K562 (cell line): ENCODE measurements at regions not wholly inside any gene's neighbourhood (a gene's known extent, or its start where the extent isn't known, plus 50 kb on each side); places are given as distances from the start of the nearest gene placed in this dataset.
A peak's percentile ranks its signal among the peaks of the same experiment; 100 is the strongest.

Experiments used
- ARID4B ChIP-seq: sonication (generic); formaldehyde crosslinking; IDR thresholded peaks from 2 replicates; pipeline ENCODE4 v1.8.0; 2022; ENCODE audit warnings: mild to moderate bottlenecking, missing genetic modification reagents
- ASH1L ChIP-seq: fragments of 450-650 bp; IDR thresholded peaks from 2 replicates; pipeline ENCODE4 v1.6.1; 2018; ENCODE audit warnings: borderline replicate concordance, mild to moderate bottlenecking, low read depth; ENCODE audit not compliant: partially characterized antibody
- BHLHE40 ChIP-seq: IDR thresholded peaks from 2 replicates; pipeline ENCODE4 v1.6.1; 2011; ENCODE audit warnings: low read length, improper control_type of control experiment
- CHD4 ChIP-seq: fragments of 200-600 bp; sonication (generic); IDR thresholded peaks from 3 replicates; pipeline ENCODE4 v1.6.1; 2012; ENCODE audit warnings: low read depth, mild to moderate bottlenecking, mixed read lengths, low read length, inconsistent platforms; ENCODE audit not compliant: insufficient read depth, insufficient replicate concordance, poor library complexity, severe bottlenecking
- CREB1 ChIP-seq, 2 experiments: sonication (generic) in 1 of 2; formaldehyde crosslinking in 1 of 2; IDR thresholded peaks; 2 replicates each; pipeline versions ENCODE4 v1.6.1 to v1.8.0; 2012 to 2022; ENCODE audit warnings: inconsistent platforms in 1 of 2, mild to moderate bottlenecking in 1 of 2, missing genetic modification reagents in 1 of 2, moderate library complexity in 1 of 2
- CXXC5 ChIP-seq: fragments of 250-450 bp; sonication (Bioruptor Pico); IDR thresholded peaks from 2 replicates; pipeline ENCODE4 v1.8.0; 2022; ENCODE audit warnings: inconsistent platforms, mild to moderate bottlenecking, moderate library complexity
- HDAC1 ChIP-seq, 2 experiments: fragments of 450-650 bp; IDR thresholded peaks; 2 replicates each; pipeline ENCODE4 v1.6.1; 2016 to 2017; ENCODE audit warnings: inconsistent platforms in 1 of 2, mild to moderate bottlenecking in 1 of 2, moderate library complexity in 1 of 2
- KLF6 ChIP-seq: fragments of 250-450 bp; sonication (Bioruptor Pico); IDR thresholded peaks from 2 replicates; pipeline ENCODE4 v1.4.0; 2020; ENCODE audit warnings: mild to moderate bottlenecking, moderate library complexity, borderline replicate concordance
- RBFOX2 ChIP-seq: fragments of 200-400 bp; formaldehyde crosslinking; IDR thresholded peaks from 2 replicates; pipeline ENCODE4 v1.6.1; 2017; ENCODE audit warnings: low read depth, mild to moderate bottlenecking, low read length, moderate library complexity
- SIN3A ChIP-seq, 2 experiments: fragments of 150-350 bp in 1 of 2; IDR thresholded peaks; 2 replicates each; pipeline ENCODE4 v1.6.1; 2011 to 2016; ENCODE audit warnings: borderline replicate concordance in 2 of 2, low read depth in 2 of 2, low read length in 2 of 2, mild to moderate bottlenecking in 2 of 2, moderate library complexity in 2 of 2; ENCODE audit not compliant: control insufficient read depth in 1 of 2
- TCF3 ChIP-seq: sonication (generic); formaldehyde crosslinking; IDR thresholded peaks from 2 replicates; pipeline ENCODE4 v1.4.0; 2020; ENCODE audit warnings: mild to moderate bottlenecking, missing genetic modification reagents
- TEAD2 ChIP-seq: fragments of 450-650 bp; IDR thresholded peaks from 2 replicates; pipeline ENCODE4 v1.6.1; 2016; ENCODE audit warnings: missing genetic modification characterization, control low read depth, missing compliant biosample characterization
- ZKSCAN8 ChIP-seq: fragments of 200-800 bp; sonication (Bioruptor generic); IDR thresholded peaks from 2 replicates; pipeline ENCODE4 v1.6.1; 2016; ENCODE audit warnings: missing genetic modification characterization, missing compliant biosample characterization
- ZNF197 ChIP-seq: fragments of 200-800 bp; sonication (Bioruptor generic); IDR thresholded peaks from 2 replicates; pipeline ENCODE4 v1.6.1; 2016; ENCODE audit warnings: low read depth, missing genetic modification characterization, missing compliant biosample characterization
- ZNF511 ChIP-seq: sonication (generic); formaldehyde crosslinking; IDR thresholded peaks from 2 replicates; pipeline ENCODE4 v1.8.0; 2022; ENCODE audit warnings: mild to moderate bottlenecking, missing genetic modification reagents
- ZNF778 ChIP-seq: fragments of 450-650 bp; formaldehyde crosslinking; IDR thresholded peaks from 2 replicates; pipeline ENCODE4 v1.4.0; 2020; ENCODE audit warnings: mild to moderate bottlenecking, moderate library complexity
- TF ChIP-seq, protein P1 (sequence below), 2 experiments: fragments of 450-650 bp in 1 of 2; sonication (generic) in 1 of 2; formaldehyde crosslinking in 1 of 2; IDR thresholded peaks in 1 of 2; conservative IDR thresholded peaks in 1 of 2; 2 replicates each; pipeline versions ENCODE4 v1.6.1 to v1.8.1; 2016 to 2023; ENCODE audit warnings: mild to moderate bottlenecking in 2 of 2, moderate library complexity in 2 of 2, inconsistent platforms in 1 of 2, missing genetic modification reagents in 1 of 2

GRCh38 chr2:9142551-9143263 lies 63.9 kb upstream of the ASAP2 start (continued):
- TF ChIP-seq ZNF778 (CRISPR knock-in tag) (no peak), CXXC5 (CRISPR knock-in tag) (peak; percentile 72; the same call in 1 of the 2 replicates), HDAC1 (IDR thresholded peaks at IDR 0.05) (peak in 1 of 2 experiments; percentile 39; a peak in 1 of 4 replicates), TCF3 (peak; percentile 88), ASH1L (no peak), CREB1 (IDR thresholded peaks at IDR 0.05) (peak; percentile 37), CREB1 (CRISPR knock-in tag; IDR thresholded peaks at IDR 0.05) (peak; percentile 78), BHLHE40 (peak; percentile 67), KLF6 (CRISPR knock-in tag) (peak; percentile 38; the same call in 1 of the 2 replicates), CHD4 (no peak), TEAD2 (tag) (0 out of 2 replicates have a peak, but pooled peaks have one; percentile 3), ARID4B (CRISPR knock-in tag) (peak; percentile 76; the same call in 1 of the 2 replicates), RBFOX2 (peak; percentile 30; the same call in 1 of the 2 replicates), ZNF197 (no peak), ZNF511 (CRISPR knock-in tag) (0 out of 2 replicates have a peak, but pooled peaks have one; percentile 38), ZKSCAN8 (CRISPR knock-in tag) (no peak), SIN3A (IDR thresholded peaks at IDR 0.05; ENCODE audit: borderline replicate concordance in 2 of 2, control insufficient read depth in 1 of 2, low read depth in 2 of 2, low read length in 2 of 2) (peak in 1 of 2 experiments; percentile 36; a peak in 1 of 4 replicates)
- TF ChIP-seq, protein P1, sequence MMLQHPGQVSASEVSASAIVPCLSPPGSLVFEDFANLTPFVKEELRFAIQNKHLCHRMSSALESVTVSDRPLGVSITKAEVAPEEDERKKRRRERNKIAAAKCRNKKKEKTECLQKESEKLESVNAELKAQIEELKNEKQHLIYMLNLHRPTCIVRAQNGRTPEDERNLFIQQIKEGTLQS (IDR thresholded peaks at IDR 0.05): peak; percentile 38; the same call in 1 of the 2 replicates
- TF ChIP-seq, protein P1 (CRISPR knock-in tag; conservative IDR thresholded peaks at IDR 0.05): peak; percentile 75; the same call in 1 of the 2 replicates
